SKM-1 (cell line): ENCODE measurements at regions not wholly inside any gene's neighbourhood (a gene's known extent, or its start where the extent isn't known, plus 50 kb on each side); places are given as distances from the start of the nearest gene placed in this dataset.

Experiments
- DNase-seq: peaks from one replicate; lab custom pipeline; 2025; ENCODE audit not compliant: unreplicated experiment; lab: John Stamatoyannopoulos, UW

DNA sequence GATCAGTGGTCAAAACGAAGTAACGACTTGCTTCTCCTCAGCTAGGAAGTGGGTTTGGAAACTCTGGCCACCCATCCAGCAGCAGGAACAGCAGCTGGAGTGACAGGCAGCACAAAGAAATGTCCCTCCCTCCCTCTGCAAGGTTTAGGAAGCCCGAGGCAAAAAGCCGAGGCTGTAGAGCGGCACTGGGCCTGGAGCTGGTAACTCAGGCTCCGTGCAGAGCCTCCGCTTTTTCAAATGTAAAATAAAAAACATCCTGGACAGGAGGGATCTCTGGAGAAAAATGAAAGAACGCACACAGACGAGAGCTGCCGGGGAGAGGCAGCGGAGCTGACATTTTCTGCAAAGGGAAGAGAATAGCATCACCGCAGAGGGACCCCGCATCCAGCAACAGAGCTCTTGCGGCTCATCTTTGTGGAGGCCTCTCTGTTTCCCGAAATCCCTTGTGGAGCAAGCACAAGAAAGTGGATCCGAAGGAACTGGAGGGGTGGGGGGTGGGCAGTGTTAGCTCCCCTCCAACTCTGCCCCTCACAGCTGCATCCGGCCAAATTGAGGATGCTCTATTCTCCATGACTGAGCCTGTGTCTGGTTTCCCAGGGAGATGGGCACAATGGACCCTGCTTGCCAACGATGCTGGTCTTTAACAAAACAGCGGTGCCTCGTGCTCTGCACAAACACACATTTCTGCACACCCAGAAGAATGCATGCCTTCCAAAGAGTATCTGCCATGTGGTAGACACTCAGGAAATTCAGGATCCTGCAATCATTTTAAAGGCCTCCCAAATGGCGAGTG is 335.5 kb upstream of the ZFHX3 start:
- no peak for DNase-seq

DNA sequence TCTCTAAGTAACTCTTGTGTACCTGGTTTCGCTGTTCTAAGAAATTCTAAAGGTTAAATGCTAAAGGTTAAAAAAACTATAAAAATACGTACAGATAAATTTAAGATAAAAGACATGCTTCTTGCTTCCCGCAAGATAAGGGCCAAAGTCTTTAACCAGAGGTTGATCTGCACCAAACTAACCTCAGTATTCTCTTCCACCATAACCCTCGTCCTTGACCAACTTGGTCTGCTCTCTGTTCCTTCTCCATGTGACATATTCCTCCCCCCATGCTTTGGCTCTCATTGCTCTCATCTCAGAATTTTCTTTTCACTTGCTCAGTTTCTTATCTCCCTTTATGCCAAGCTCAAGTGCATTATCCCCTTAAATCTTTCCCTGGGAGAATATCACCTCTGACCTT is 330.5 kb upstream of the ZFHX3 start:
- DNase-seq: no peak

GRCh38 chr16:73371584-73372319 is 323.8 kb upstream of the ZFHX3 start:
- DNase-seq: no peak

DNA sequence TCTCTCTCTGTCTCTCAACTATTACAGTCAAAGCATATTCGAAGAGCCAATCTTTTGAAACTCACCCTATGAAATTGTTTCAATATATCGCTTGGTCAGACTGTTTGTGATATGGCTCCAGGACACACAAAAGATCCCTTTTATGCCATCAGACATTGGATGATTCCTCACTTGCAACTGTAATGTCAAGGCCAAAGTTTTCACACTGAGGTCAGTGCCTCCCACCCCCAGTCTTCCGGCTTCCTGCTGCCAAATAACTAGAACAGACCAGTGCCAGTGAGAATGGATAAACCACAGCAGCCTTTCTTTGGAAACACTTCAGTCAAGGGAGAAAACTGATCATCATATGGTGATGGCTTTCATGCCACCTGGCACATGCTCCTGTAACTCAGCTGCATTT is 321.9 kb upstream of the ZFHX3 start:
- no peak for DNase-seq

DNA sequence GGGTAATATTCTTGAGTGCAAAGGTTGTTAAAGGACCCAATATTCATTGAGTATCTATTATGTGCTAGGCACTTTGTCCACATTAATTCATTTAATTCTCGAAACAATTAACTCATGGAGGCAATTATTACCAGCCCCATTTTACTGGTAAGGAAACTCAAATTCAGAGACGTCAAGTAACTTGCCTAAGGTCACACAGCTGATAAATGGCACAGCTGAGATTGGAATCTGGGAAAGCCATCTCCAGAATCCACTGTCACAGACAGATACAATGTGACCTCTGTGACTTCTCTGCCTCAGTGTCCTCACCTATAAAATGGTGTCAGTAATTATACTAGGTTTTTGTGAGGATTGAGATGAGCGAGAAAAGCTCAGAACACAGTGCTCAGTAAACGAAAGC is 320.8 kb upstream of the ZFHX3 start:
- DNase-seq: no peak

DNA sequence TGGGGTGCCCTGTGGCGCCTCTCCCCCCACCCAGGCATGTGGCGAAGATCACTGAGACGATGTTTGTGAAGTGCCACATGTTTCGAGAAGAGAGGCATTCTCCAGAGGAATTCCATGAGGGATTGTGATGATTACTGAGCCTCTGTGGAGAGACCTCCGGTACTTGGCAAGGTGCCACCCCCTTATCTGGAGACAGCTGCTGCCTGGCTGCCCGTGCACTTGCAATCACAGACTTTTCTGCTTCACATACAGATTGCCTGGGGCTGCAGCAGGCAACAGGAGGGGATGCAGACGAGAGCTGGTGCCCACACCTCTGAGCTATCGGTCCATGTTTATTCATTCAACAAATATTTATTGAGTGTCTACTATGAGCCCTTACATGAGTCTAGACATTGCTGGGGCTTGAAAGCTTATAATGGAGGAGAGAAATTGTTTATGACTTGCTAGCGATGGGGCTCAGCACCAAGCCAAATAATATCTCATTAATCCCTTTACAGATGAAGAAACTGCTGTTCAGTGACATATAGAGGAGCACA is 317.2 kb upstream of the ZFHX3 start:
- no peak for DNase-seq

DNA sequence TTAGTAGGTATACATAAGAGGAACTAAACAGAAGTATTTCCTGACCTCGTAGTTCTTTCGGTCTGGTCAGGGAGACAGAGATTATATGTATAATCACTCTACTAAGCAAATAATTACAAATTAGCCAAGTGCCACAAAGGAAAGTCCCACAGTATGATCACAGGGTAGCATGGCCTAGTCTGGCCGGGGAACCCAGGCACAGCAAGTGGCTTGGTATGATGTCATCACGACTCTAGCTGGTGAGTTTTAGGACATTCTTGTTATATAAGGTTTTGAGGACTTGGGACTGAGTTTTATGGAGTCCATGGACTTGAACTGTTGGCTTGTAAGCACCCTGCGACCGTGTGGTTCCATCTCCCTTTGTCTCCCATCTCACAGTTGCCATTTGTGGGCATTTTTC is 316.5 kb upstream of the ZFHX3 start:
- no peak for DNase-seq

DNA sequence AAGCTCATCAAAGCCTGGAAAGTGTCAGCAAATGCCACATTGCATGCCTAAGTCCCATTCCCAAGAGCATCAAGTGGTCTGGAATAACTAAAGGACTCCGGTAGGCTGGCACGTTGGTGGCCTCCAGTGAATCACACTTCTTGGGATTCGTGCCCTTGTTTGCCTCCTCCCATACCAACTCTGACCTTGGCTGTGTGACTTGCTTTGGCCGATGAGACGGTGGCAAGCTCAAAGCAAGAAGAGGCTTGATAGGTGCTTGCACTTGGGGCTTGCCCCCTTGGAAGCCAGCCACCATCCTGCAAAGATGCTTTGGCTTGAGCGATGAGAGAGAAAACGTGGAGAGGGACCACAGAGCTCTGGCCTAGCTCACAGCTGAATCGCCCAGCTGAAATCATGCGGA is 313.1 kb upstream of the ZFHX3 start:
- no peak for DNase-seq

GRCh38 chr16:73356401-73357079 is 308.6 kb upstream of the ZFHX3 start:
- no peak for DNase-seq

DNA sequence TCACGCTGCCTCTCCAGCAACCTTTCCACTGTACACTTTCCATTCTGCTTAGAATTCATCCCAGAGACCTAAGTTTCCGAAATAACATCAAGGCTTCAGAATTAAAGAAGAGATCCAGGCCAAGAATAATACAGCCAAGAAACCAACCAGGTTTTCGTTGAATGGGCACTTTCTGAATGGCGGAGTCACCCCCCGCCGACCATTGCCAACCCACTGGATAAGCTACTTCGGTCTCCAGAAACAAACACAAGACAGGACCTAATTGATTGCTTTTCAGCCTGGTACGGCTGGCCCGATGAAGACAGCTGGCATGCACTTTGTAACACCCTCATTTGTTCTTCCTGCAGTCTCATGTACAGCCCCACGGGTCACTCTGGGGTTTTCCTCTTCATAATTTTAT is 308.1 kb upstream of the ZFHX3 start:
- no peak for DNase-seq

DNA sequence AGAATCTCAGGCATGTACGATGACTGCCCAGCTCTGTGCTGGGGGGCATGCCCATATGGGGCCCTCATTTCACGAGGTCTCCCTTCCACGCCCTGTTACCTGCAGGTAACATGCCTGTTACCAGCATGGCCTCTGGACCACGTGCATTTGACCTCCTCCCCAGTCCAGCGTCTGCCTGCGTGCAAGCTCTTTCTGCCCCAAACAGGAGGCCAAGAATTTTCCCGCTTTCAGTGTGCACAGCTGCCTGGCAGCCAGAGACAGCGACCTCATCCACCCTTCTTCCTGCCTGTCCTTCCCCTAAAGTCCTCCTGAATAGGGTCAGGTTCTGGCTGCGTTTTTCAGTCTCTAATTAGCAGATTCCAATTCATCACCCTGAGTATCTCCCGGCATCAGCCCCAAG is 306.5 kb upstream of the ZFHX3 start:
- no peak for DNase-seq

- DNase-seq: no peak
Observed at GRCh38 chr16:73350707-73351452, 303.0 kb upstream of the ZFHX3 start.

DNA sequence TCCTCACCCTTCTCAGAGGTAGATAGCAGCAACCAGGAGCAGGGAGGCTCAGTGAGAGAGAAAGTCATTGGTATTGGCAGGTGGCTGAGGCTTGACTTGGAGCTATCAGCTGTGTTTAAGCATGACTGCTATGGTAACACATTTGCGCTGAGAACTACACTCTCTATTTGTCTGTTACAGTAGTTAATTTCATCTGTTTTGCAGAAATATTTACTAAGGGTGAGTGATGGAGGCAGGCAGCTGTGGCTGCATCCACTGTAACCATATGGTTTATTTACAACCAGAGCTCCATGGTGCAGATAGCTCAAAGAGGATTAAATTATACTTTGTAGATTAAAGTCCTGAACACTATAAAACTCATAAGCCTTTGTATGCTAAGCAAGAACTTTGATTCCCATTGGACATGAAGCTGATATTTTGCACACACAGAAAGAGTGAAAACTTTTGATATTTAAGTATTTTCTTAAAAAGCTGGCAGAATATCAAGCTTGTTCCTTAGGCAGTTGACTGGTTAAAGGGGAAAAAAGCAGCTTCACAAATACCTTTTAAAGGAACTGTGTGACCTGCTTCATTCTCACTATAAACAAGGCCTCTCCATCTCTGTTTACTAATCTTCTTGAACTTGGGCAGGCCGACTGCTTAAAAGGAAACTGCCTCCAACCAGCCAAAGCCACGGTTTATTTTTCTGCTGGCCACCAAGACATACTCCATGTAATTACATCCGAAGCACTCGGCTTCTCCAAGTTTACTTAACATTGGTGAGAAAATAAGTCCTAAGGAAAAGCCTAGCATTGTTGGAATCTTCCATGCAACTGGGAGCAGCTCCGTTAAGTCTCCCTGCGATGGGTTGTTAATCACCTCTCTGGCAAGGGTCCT is 299.8 kb upstream of the ZFHX3 start:
- no peak for DNase-seq

DNA sequence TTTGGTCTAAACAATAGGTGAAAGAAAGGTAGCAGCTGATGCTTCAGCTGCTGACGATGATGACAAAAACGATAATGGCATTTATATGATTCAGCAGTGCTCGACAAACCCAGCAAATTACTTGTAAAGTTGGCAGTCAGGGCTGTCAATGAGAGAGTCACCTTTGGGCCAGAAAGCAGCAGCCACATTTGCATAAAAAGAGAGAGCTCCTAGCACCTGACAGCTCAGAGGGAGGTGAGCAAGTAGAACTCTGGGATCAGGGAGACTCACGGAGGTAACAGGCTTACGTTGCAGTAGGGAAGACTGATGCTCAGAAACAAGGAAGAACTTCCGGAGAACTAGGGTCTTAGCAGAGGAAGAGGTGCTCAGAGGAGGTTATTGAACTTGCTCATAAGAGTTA is 291.9 kb upstream of the ZFHX3 start:
- no peak for DNase-seq

- no peak for DNase-seq
Observed at GRCh38 chr16:73337373-73338296, 289.7 kb upstream of the ZFHX3 start.

GRCh38 chr16:73329358-73330286 is 281.7 kb upstream of the ZFHX3 start:
- DNase-seq: no peak

DNA sequence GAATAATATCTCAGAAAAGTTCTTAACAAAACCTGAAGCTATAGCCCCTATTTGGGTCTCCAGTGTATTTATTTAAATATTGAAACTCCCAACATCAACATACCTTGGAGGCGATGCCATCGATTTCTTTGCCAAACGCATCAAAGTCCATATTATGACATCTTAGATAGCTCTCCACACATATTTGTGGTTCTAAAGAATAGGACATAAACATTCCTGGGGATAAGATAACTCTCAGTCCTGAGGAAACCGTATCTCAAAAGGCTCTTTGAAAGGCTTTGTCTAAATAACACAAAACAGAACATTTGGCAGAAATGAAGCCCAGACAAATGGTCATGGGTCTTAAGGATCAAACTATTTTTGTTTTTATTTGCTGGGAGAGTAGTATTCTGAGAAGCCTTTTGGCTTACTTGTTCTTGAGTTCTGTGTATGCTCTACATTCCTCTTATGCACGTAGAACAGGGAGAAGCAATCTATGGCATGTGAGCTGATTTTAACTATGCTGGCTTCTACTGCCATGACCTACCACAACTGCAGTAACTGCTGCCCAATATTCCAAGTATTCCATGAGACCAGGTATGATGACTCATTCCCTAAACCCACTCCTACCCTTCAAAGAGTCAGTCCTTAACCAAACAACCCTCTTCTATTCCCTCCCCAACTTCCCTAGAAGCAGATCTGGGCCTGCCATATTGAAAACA is 279.0 kb upstream of the ZFHX3 start:
- no peak for DNase-seq
